Fibroblast of the aortic adventitia (primary cell): ENCODE measurements at regions not wholly inside any gene's neighbourhood (a gene's known extent, or its start where the extent isn't known, plus 50 kb on each side); places are given as distances from the start of the nearest gene placed in this dataset.
"Not testable (repeated sequence)": the region's sequence is repeated elsewhere in the genome, so short reads cannot be mapped to it uniquely, and the experiment has no call there.

Source experiments
- DNase-seq: peaks from one replicate; pipeline ENCODE4 v3.0.0-alpha.2; 2010; ENCODE audit warnings: low read depth
- H3K4me3 ChIP-seq: 2 replicates; pipeline ENCODE4 v1.5.1; 2011; ENCODE audit warnings: low read depth, mild to moderate bottlenecking, control low read depth, low read length, moderate library complexity
- TF ChIP-seq, protein P1 (sequence below): IDR thresholded peaks from 2 replicates; pipeline ENCODE4 v1.5.1; 2011; ENCODE audit warnings: mild to moderate bottlenecking, low read length, control low read depth, inconsistent platforms; ENCODE audit not compliant: insufficient read depth

DNA sequence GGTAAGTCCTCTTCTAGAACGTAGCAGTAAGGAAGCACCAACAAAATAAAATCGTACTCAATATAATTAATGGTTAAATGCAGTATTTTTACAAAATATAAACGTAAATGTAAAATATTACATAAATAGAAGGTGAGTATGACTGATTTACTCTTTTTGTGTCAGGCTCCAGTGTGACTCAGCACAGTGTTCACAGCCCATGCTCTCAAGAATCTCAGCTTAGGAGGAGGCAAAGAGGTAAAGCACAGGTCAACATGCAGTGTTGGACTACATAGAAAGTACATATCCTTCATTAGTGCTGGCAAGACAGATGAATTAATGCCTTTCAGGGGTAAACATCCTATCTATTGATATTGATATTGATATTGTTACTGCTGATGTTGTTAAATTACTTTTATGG is 2050.6 kb upstream of the RAG2 start:
- TF ChIP-seq, protein P1, sequence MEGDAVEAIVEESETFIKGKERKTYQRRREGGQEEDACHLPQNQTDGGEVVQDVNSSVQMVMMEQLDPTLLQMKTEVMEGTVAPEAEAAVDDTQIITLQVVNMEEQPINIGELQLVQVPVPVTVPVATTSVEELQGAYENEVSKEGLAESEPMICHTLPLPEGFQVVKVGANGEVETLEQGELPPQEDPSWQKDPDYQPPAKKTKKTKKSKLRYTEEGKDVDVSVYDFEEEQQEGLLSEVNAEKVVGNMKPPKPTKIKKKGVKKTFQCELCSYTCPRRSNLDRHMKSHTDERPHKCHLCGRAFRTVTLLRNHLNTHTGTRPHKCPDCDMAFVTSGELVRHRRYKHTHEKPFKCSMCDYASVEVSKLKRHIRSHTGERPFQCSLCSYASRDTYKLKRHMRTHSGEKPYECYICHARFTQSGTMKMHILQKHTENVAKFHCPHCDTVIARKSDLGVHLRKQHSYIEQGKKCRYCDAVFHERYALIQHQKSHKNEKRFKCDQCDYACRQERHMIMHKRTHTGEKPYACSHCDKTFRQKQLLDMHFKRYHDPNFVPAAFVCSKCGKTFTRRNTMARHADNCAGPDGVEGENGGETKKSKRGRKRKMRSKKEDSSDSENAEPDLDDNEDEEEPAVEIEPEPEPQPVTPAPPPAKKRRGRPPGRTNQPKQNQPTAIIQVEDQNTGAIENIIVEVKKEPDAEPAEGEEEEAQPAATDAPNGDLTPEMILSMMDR: no peak
- H3K4me3 ChIP-seq: no peak overlapping the region
- DNase-seq: no peak

DNA sequence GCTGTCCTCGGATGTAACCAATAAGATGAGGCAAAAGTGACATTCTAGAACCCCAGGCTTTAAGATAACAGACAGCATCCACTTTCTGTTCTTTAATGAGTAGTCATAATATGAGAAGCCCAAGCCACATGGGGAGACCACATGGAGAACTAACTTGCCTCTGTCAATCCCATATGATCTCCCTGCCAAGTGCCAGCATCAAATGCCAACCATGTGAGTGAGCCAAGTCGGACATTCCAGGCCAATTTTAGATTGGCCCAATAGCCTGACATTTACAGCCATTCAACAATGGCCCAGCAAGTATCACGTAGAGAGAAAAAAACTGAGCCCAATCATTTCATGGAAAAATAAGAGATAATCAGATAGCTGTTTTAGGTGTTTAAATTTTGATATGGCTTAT is 2048.3 kb upstream of the RAG2 start:
- TF ChIP-seq, protein P1: no peak
- H3K4me3 ChIP-seq: no peak overlapping the region
- no peak for DNase-seq

GRCh38 chr11:38640854-38641253 is 2042.8 kb upstream of the RAG2 start:
- no peak for DNase-seq
- TF ChIP-seq, protein P1: no peak
- H3K4me3 ChIP-seq: no peak overlapping the region

- DNase-seq: no peak
- H3K4me3 ChIP-seq: no peak overlapping the region
These were observed 2014.7 kb upstream of the RAG2 start for GRCh38 chr11:38612701-38613100.

DNA sequence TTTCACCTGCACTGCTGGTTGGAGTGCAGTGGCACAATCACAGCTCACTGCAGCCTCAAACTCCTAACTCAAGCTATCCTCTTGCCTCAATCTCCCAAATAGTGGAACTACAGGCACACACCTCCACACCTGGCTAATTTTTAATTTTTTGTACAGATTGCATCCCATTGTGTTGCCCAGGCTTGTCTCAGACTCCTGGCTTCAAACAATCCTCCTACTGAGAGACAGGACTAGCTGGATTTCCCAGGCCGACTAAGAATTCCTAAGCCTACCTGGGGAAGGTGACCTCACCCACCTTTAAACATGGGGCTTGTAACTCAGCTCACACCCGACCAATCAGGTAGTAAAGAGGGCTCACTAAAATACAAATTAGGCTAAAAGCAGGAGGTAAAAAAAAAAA is 2003.3 kb upstream of the RAG2 start:
- not testable (repeated sequence) for DNase-seq, H3K4me3 ChIP-seq

More at GRCh38 chr11:38612701-38613100, 2014.7 kb upstream of the RAG2 start:
- TF ChIP-seq, protein P1: no peak

- no peak for DNase-seq
- TF ChIP-seq, protein P1: no peak
- H3K4me3 ChIP-seq: no peak overlapping the region
These were observed 2000.4 kb upstream of the RAG2 start for GRCh38 chr11:38598418-38598817.

GRCh38 chr11:38595359-38596016 is 1997.5 kb upstream of the RAG2 start:
- not testable (repeated sequence) for DNase-seq, H3K4me3 ChIP-seq

GRCh38 chr11:38594895-38595294 is 1996.9 kb upstream of the RAG2 start:
- H3K4me3 ChIP-seq: no peak overlapping the region
- TF ChIP-seq, protein P1: no peak
- DNase-seq: peak; percentile 0
